NT2/D1 (cell line): ENCODE measurements at regions not wholly inside any gene's neighbourhood (a gene's known extent, or its start where the extent isn't known, plus 50 kb on each side); places are given as distances from the start of the nearest gene placed in this dataset.
"Not testable (repeated sequence)": the region's sequence is repeated elsewhere in the genome, so short reads cannot be mapped to it uniquely, and the experiment has no call there.

Experiments used
- SUZ12 ChIP-seq: IDR thresholded peaks from 2 replicates; pipeline ENCODE4 v1.6.1; 2011; ENCODE audit not compliant: insufficient read length, insufficient read depth; ENCODE audit errors: extremely low read depth
- YY1 ChIP-seq: IDR thresholded peaks from 2 replicates; pipeline ENCODE4 v1.6.1; 2011; ENCODE audit not compliant: insufficient read length, insufficient read depth
- ZNF274 ChIP-seq: IDR thresholded peaks from 2 replicates; pipeline ENCODE4 v1.6.1; 2011; ENCODE audit warnings: mild to moderate bottlenecking, low read depth, low read length

DNA sequence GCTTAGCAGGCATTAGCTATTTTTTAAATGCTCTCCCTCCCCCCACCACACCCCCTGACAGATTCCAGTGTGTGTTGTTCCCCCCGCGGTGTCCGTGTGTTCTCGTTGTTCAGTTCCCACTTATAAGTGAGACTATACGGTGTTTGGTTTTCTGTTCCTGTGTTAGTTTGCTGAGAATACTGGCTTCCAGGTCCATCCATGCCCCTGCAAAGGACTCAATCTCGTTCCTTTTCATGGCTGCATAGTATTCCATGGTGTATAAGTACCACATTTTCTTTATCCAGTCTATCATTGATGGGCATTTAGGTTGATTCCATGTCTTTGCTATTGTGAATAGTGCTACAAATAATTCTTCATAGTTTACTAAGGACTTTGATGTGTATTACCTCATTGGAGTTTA is 97.3 kb upstream of the ZEB2 start:
- not testable (repeated sequence) for TF ChIP-seq SUZ12, ZNF274, YY1
